Liver (tissue), 8 donors: ENCODE measurements at regions not wholly inside any gene's neighbourhood (a gene's known extent, or its start where the extent isn't known, plus 50 kb on each side); places are given as distances from the start of the nearest gene placed in this dataset.
"Not testable (repeated sequence)": the region's sequence is repeated elsewhere in the genome, so short reads cannot be mapped to it uniquely, and the experiment has no call there.

ENCODE experiments used
- DNase-seq: peaks from one replicate; pipeline ENCODE4 v3.0.0-alpha.2; 2017; ENCODE audit warnings: low spot score
- H3K27ac ChIP-seq, 2 donors: one replicate each; pipeline ENCODE4 v1.7.0; 2013; ENCODE audit warnings: inconsistent platforms in 2 of 2, low read length in 2 of 2, control low read depth in 1 of 2, low read depth in 1 of 2, mild to moderate bottlenecking in 1 of 2
- H3K27me3 ChIP-seq, 4 donors: one replicate each; pipeline versions ENCODE4 v1.6.1 to v1.7.0; 2013; ENCODE audit warnings: low read length in 3 of 4, inconsistent platforms in 1 of 4, mild to moderate bottlenecking in 1 of 4, moderate library complexity in 1 of 4; ENCODE audit not compliant: control insufficient read depth in 4 of 4, insufficient read depth in 4 of 4
- H3K36me3 ChIP-seq, 4 donors: one replicate each; pipeline versions ENCODE4 v1.6.1 to v1.7.0; 2013; ENCODE audit warnings: low read length in 3 of 4, mild to moderate bottlenecking in 3 of 4, low read depth in 1 of 4, moderate library complexity in 1 of 4; ENCODE audit not compliant: control insufficient read depth in 4 of 4, insufficient read depth in 3 of 4
- H3K4me1 ChIP-seq, 4 donors: one replicate each; pipeline versions ENCODE4 v1.6.1 to v1.7.0; 2013; ENCODE audit warnings: low read length in 3 of 4, mild to moderate bottlenecking in 3 of 4, moderate library complexity in 1 of 4; ENCODE audit not compliant: control insufficient read depth in 4 of 4, insufficient read depth in 4 of 4
- H3K4me3 ChIP-seq, 3 donors: one replicate each; pipeline versions ENCODE4 v1.6.1 to v1.7.0; 2013; ENCODE audit warnings: low read length in 3 of 3, control low read depth in 1 of 3, low read depth in 1 of 3, mild to moderate bottlenecking in 1 of 3
- H3K9ac ChIP-seq, 2 donors: one replicate each; pipeline ENCODE4 v1.7.0; 2013; ENCODE audit warnings: low read length in 2 of 2, mild to moderate bottlenecking in 2 of 2, moderate library complexity in 2 of 2, control low read depth in 1 of 2, low read depth in 1 of 2
- H3K9me3 ChIP-seq, 4 donors: one replicate each; pipeline versions ENCODE4 v1.6.1 to v1.7.0; 2013; ENCODE audit warnings: low read length in 3 of 4; ENCODE audit not compliant: control insufficient read depth in 4 of 4
- ATF3 ChIP-seq: IDR thresholded peaks from 2 replicates; pipeline ENCODE4 v1.6.1; 2016; ENCODE audit warnings: antibody characterized with exemption
- CTCF ChIP-seq: fragments of 150-350 bp; IDR thresholded peaks from 2 replicates; pipeline ENCODE4 v1.5.1; 2017; ENCODE audit warnings: improper control_type of control experiment, low read depth, low read length; ENCODE audit not compliant: missing input control
- EGR1 ChIP-seq, 2 donors: IDR thresholded peaks; 2 replicates each; pipeline ENCODE4 v1.6.1; 2016 to 2018; ENCODE audit warnings: antibody characterized with exemption in 2 of 2, low read depth in 2 of 2
- FOXA1 ChIP-seq: IDR thresholded peaks from 2 replicates; pipeline ENCODE4 v1.6.1; 2016; ENCODE audit warnings: antibody characterized with exemption
- FOXA2 ChIP-seq: IDR thresholded peaks from 2 replicates; pipeline ENCODE4 v1.6.1; 2016; ENCODE audit warnings: antibody characterized with exemption
- GABPA ChIP-seq, 2 donors: IDR thresholded peaks in 1 of 2; conservative IDR thresholded peaks in 1 of 2; 2 replicates each; pipeline ENCODE4 v1.6.1; 2016; ENCODE audit warnings: antibody characterized with exemption in 2 of 2, mild to moderate bottlenecking in 1 of 2, moderate library complexity in 1 of 2
- HNF4A ChIP-seq, 2 donors: conservative IDR thresholded peaks; 2 replicates each; pipeline ENCODE4 v1.6.1; 2016; ENCODE audit warnings: antibody characterized with exemption in 2 of 2, mild to moderate bottlenecking in 2 of 2
- HNF4G ChIP-seq: IDR thresholded peaks from 2 replicates; pipeline ENCODE4 v1.6.1; 2016; ENCODE audit warnings: antibody characterized with exemption
- JUND ChIP-seq, 2 donors: IDR thresholded peaks; 2 replicates each; pipeline ENCODE4 v1.6.1; 2016; ENCODE audit warnings: antibody characterized with exemption in 2 of 2
- MAX ChIP-seq: IDR thresholded peaks from 2 replicates; pipeline ENCODE4 v1.6.1; 2016; ENCODE audit warnings: antibody characterized with exemption
- NR2F2 ChIP-seq: IDR thresholded peaks from 2 replicates; pipeline ENCODE4 v1.6.1; 2016; ENCODE audit warnings: antibody characterized with exemption
- RAD21 ChIP-seq, 2 donors: IDR thresholded peaks; 2 replicates each; pipeline ENCODE4 v1.6.1; 2016; ENCODE audit warnings: antibody characterized with exemption in 2 of 2, mild to moderate bottlenecking in 2 of 2
- REST ChIP-seq: IDR thresholded peaks from 2 replicates; pipeline ENCODE4 v1.6.1; 2016; ENCODE audit warnings: antibody characterized with exemption, mild to moderate bottlenecking
- RXRA ChIP-seq, 2 donors: IDR thresholded peaks; 2 replicates each; pipeline ENCODE4 v1.6.1; 2017 to 2018; ENCODE audit warnings: antibody characterized with exemption in 2 of 2, mild to moderate bottlenecking in 1 of 2
- SP1 ChIP-seq: IDR thresholded peaks from 2 replicates; pipeline ENCODE4 v1.6.1; 2018; ENCODE audit warnings: antibody characterized with exemption, mild to moderate bottlenecking
- TAF1 ChIP-seq: conservative IDR thresholded peaks from 2 replicates; pipeline ENCODE4 v1.6.1; 2016; ENCODE audit warnings: antibody characterized with exemption, mild to moderate bottlenecking
- YY1 ChIP-seq: IDR thresholded peaks from 2 replicates; pipeline ENCODE4 v1.6.1; 2016; ENCODE audit warnings: antibody characterized with exemption, mild to moderate bottlenecking
- ZBTB33 ChIP-seq: IDR thresholded peaks from 2 replicates; pipeline ENCODE4 v1.6.1; 2016; ENCODE audit warnings: antibody characterized with exemption
- WGBS: extraction: QIAGEN DNeasy Blood & Tissue Kit; methylation state at CpG from one replicate; pipeline ENCODE4 v1.1.7; 2013; 5-methylcytosine and 5-hydroxymethylcytosine counted together
- donor health status: healthy.
- donor health status: healthy.
- donor health status: healthy.
- donor health status: healthy.
- donor health status: healthy.

GRCh38 chr9:92206488-92206887, 87.0 kb downstream of the IARS1 start:
- Histone ChIP-seq H3K4me1 (no peaks in the 10 kb centered on the region), H3K9ac (no peak overlapping the region), H3K27ac (no peak overlapping the region), H3K4me3 (no peak overlapping the region), H3K27me3 (no peaks in the 10 kb centered on the region), H3K36me3 (peaks cover 6 to 28% (median 27%) of the 10 kb centered on the region in 4 donors), H3K9me3 (no peaks in the 10 kb centered on the region)
- 91% methylated on average over 1 of the region's 1 CpG for WGBS
- TF ChIP-seq JUND (IDR thresholded peaks at IDR 0.05) (no peak), CTCF (no peak), FOXA2 (no peak), NR2F2 (no peak), HNF4G (no peak), HNF4A (conservative IDR thresholded peaks at IDR 0.05) (no peak), RXRA (IDR thresholded peaks at IDR 0.05) (no peak), FOXA1 (no peak), ZBTB33 (no peak), GABPA (IDR thresholded peaks at IDR 0.05 in 1 of 2, conservative IDR thresholded peaks at IDR 0.05 in 1 of 2) (no peak), REST (no peak), TAF1 (no peak), YY1 (no peak), ATF3 (no peak), SP1 (no peak), MAX (no peak), RAD21 (IDR thresholded peaks at IDR 0.05) (no peak), EGR1 (IDR thresholded peaks at IDR 0.05; ENCODE audit: low read depth in 2 of 2) (no peak)
- no peak for DNase-seq

GRCh38 chr9:92203887-92204286, 88.7 kb upstream of the SPTLC1 start:
- not testable (repeated sequence) for DNase-seq, H3K36me3 ChIP-seq, H3K27ac ChIP-seq, H3K4me3 ChIP-seq, H3K9ac ChIP-seq, H3K9me3 ChIP-seq, H3K4me1 ChIP-seq, H3K27me3 ChIP-seq
- 86% methylated on average over 1 of the region's 1 CpG for WGBS

GRCh38 chr9:92198237-92198636, 83.0 kb upstream of the SPTLC1 start:
- H3K27ac ChIP-seq, H3K27me3 ChIP-seq, H3K36me3 ChIP-seq, H3K9me3 ChIP-seq, DNase-seq, H3K4me3 ChIP-seq, H3K4me1 ChIP-seq, H3K9ac ChIP-seq: not testable (repeated sequence)
